Fibroblast of lung (primary cell): ENCODE measurements at regions not wholly inside any gene's neighbourhood (a gene's known extent, or its start where the extent isn't known, plus 50 kb on each side); places are given as distances from the start of the nearest gene placed in this dataset.

Experiments
- DNase-seq, 2 donors: peaks; one replicate each; pipeline versions ENCODE4 v3.0.0 to v3.0.0-alpha.2; 2010; ENCODE audit warnings: low read depth in 2 of 2
- H2AFZ ChIP-seq: 2 replicates; pipeline ENCODE4 v1.5.1; 2012; ENCODE audit warnings: low read length, control low read depth, inconsistent platforms
- H3K27ac ChIP-seq: 2 replicates; pipeline ENCODE4 v1.5.1; 2011; ENCODE audit warnings: low read length, control low read depth; ENCODE audit not compliant: insufficient read depth
- H3K27me3 ChIP-seq: 2 replicates; pipeline ENCODE4 v1.5.1; 2011; ENCODE audit warnings: mild to moderate bottlenecking, low read length; ENCODE audit not compliant: control insufficient read depth, insufficient read depth
- H3K36me3 ChIP-seq: 2 replicates; pipeline ENCODE4 v1.5.1; 2011; ENCODE audit warnings: low read length; ENCODE audit not compliant: control insufficient read depth, insufficient read depth
- H3K4me1 ChIP-seq: 2 replicates; pipeline ENCODE4 v1.5.1; 2011; ENCODE audit warnings: low read length; ENCODE audit not compliant: control insufficient read depth, insufficient read depth; ENCODE audit errors: extremely low read depth
- H3K4me2 ChIP-seq: 2 replicates; pipeline ENCODE4 v1.5.1; 2011; ENCODE audit warnings: low read length, control low read depth; ENCODE audit not compliant: insufficient read depth; ENCODE audit errors: extremely low read depth
- H3K4me3 ChIP-seq, 4 experiments: fragments of 200-600 bp in 1 of 4; sonication (generic) in 1 of 4; replicated peaks in 1 of 4; 2 replicates each; pipeline ENCODE4 v1.5.1; 2011 to 2016; ENCODE audit warnings: low read length in 4 of 4, low read depth in 3 of 4, mild to moderate bottlenecking in 3 of 4, control low read depth in 2 of 4, inconsistent platforms in 1 of 4, mixed read lengths in 1 of 4; ENCODE audit not compliant: insufficient read depth in 1 of 4; ENCODE audit errors: control extremely low read depth in 1 of 4
- H3K79me2 ChIP-seq: 2 replicates; pipeline ENCODE4 v1.5.1; 2012; ENCODE audit warnings: mild to moderate bottlenecking, low read length, inconsistent platforms; ENCODE audit not compliant: control insufficient read depth, insufficient read depth
- H3K9ac ChIP-seq: 2 replicates; pipeline ENCODE4 v1.5.1; 2011; ENCODE audit warnings: mild to moderate bottlenecking, low read length, control low read depth; ENCODE audit not compliant: insufficient read depth
- H3K9me3 ChIP-seq: 2 replicates; pipeline ENCODE4 v1.5.1; 2012; ENCODE audit warnings: low read depth, low read length; ENCODE audit not compliant: control insufficient read depth, insufficient read depth
- H4K20me1 ChIP-seq: 2 replicates; pipeline ENCODE4 v1.5.1; 2011; ENCODE audit warnings: low read length; ENCODE audit not compliant: control insufficient read depth, insufficient read depth; ENCODE audit errors: extremely low read depth
- EZH2 ChIP-seq: IDR thresholded peaks from 2 replicates; pipeline ENCODE4 v1.5.1; 2012; ENCODE audit warnings: low read length, control low read depth, mild to moderate bottlenecking; ENCODE audit errors: missing control alignments
- TF ChIP-seq, protein P1 (sequence below), 2 donors: IDR thresholded peaks in 1 of 2; conservative IDR thresholded peaks in 1 of 2; 1 replicate in 1 of 2; 2 replicates in 1 of 2; pipeline ENCODE4 v1.5.1; 2011 to 2012; ENCODE audit warnings: low read length in 2 of 2, control low read depth in 1 of 2, inconsistent platforms in 1 of 2, low read depth in 1 of 2, mild to moderate bottlenecking in 1 of 2

DNA sequence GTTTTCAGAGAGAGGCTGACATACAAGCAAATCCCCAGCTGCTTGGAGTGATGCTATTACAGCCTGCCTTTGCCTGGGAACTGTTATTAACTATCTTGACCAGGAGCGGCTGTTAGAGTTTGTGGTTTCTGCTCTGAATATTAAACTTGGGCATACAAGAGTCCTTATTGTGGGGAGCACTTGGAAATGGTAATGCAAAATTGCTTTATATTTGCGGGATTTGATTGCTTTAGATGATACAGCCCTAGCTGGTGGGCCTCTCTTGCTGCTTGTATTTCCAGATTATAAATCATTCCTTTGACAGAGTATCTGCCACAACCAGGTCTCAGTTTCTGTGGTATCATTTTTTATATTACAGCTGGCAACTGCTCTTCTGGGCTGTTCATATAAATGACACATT lies 101.9 kb upstream of the FAM204A start:
- Histone ChIP-seq H2AFZ (no peak overlapping the region), H3K4me3 (no peak overlapping the region), H3K4me2 (no peak overlapping the region), H3K79me2 (no peaks in the 10 kb centered on the region), H3K9ac (no peak overlapping the region), H3K27ac (no peak overlapping the region), H3K4me1 (no peaks in the 10 kb centered on the region), H3K9me3 (no peaks in the 10 kb centered on the region), H3K27me3 (no peaks in the 10 kb centered on the region), H4K20me1 (no peaks in the 10 kb centered on the region), H3K36me3 (no peaks in the 10 kb centered on the region)
- TF ChIP-seq, protein P1, sequence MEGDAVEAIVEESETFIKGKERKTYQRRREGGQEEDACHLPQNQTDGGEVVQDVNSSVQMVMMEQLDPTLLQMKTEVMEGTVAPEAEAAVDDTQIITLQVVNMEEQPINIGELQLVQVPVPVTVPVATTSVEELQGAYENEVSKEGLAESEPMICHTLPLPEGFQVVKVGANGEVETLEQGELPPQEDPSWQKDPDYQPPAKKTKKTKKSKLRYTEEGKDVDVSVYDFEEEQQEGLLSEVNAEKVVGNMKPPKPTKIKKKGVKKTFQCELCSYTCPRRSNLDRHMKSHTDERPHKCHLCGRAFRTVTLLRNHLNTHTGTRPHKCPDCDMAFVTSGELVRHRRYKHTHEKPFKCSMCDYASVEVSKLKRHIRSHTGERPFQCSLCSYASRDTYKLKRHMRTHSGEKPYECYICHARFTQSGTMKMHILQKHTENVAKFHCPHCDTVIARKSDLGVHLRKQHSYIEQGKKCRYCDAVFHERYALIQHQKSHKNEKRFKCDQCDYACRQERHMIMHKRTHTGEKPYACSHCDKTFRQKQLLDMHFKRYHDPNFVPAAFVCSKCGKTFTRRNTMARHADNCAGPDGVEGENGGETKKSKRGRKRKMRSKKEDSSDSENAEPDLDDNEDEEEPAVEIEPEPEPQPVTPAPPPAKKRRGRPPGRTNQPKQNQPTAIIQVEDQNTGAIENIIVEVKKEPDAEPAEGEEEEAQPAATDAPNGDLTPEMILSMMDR (conservative IDR thresholded peaks at IDR 0.05 in 1 of 2, IDR thresholded peaks at IDR 0.05 in 1 of 2; ENCODE audit: low read depth in 1 of 2, low read length in 2 of 2), result no peak
- no peak for DNase-seq

GRCh38 chr10:118442032-118442431 lies 99.9 kb upstream of the FAM204A start:
- no peak overlapping the region for H3K27ac ChIP-seq
- H3K9me3 ChIP-seq, result no peaks in the 10 kb centered on the region
- no peaks in the 10 kb centered on the region for H3K36me3 ChIP-seq
- H3K4me2 ChIP-seq, result no peak overlapping the region
- H4K20me1 ChIP-seq, result no peaks in the 10 kb centered on the region
- H3K9ac ChIP-seq, result no peak overlapping the region
- H3K27me3 ChIP-seq, result no peaks in the 10 kb centered on the region
- no peak overlapping the region for H3K4me3 ChIP-seq
- TF ChIP-seq, protein P1 (conservative IDR thresholded peaks at IDR 0.05 in 1 of 2, IDR thresholded peaks at IDR 0.05 in 1 of 2; ENCODE audit: low read depth in 1 of 2, low read length in 2 of 2), result no peak
- TF ChIP-seq EZH2, result no peak
- no peak overlapping the region for H2AFZ ChIP-seq
- no peaks in the 10 kb centered on the region for H3K79me2 ChIP-seq
- no peak for DNase-seq
- H3K4me1 ChIP-seq, result no peaks in the 10 kb centered on the region

GRCh38 chr10:118439824-118440223 lies 97.7 kb upstream of the FAM204A start:
- Histone ChIP-seq H2AFZ (no peak overlapping the region), H3K4me3 (no peak overlapping the region), H3K4me1 (no peaks in the 10 kb centered on the region), H3K9ac (no peak overlapping the region), H3K27ac (no peak overlapping the region), H3K9me3 (no peaks in the 10 kb centered on the region), H4K20me1 (no peaks in the 10 kb centered on the region), H3K27me3 (no peaks in the 10 kb centered on the region), H3K79me2 (no peaks in the 10 kb centered on the region), H3K4me2 (no peak overlapping the region), H3K36me3 (no peaks in the 10 kb centered on the region)
- TF ChIP-seq, protein P1 (conservative IDR thresholded peaks at IDR 0.05 in 1 of 2, IDR thresholded peaks at IDR 0.05 in 1 of 2; ENCODE audit: low read depth in 1 of 2, low read length in 2 of 2), result no peak
- no peak for DNase-seq
